BJ (cell line): ENCODE measurements at regions not wholly inside any gene's neighbourhood (a gene's known extent, or its start where the extent isn't known, plus 50 kb on each side); places are given as distances from the start of the nearest gene placed in this dataset.

Experiments
- CTCF ChIA-PET: fragments of 350-600 bp; formaldehyde crosslinking; extraction: SDS; loops from one replicate; lab custom pipeline; 2021; ENCODE audit warnings: antibody characterized with exemption, inconsistent platforms; lab: Yijun Ruan, JAX
- POLR2A ChIA-PET: fragments of 300-600 bp; sonication (Branson Sonifier 250); formaldehyde crosslinking; extraction: SDS; loops from one replicate; lab custom pipeline; 2021; ENCODE audit warnings: antibody characterized with exemption; lab: Charles Lee
- DNase-seq: peaks from one replicate; pipeline ENCODE4 v3.0.0-alpha.2; 2011; ENCODE audit warnings: low read depth
- H3K27me3 ChIP-seq: 2 replicates; pipeline ENCODE4 v1.6.0; 2011; ENCODE audit warnings: low read length; ENCODE audit not compliant: control insufficient read depth, insufficient read depth
- H3K36me3 ChIP-seq: 2 replicates; pipeline ENCODE4 v1.5.1; 2011; ENCODE audit warnings: low read length; ENCODE audit not compliant: control insufficient read depth, insufficient read depth
- H3K4me3 ChIP-seq: 2 replicates; pipeline ENCODE4 v1.5.1; 2011; ENCODE audit warnings: low read depth, mild to moderate bottlenecking, control low read depth, low read length
- TF ChIP-seq, protein P1 (sequence below): IDR thresholded peaks from 2 replicates; pipeline ENCODE4 v1.5.1; 2011; ENCODE audit warnings: low read depth, mild to moderate bottlenecking, control low read depth, inconsistent platforms, low read length, moderate library complexity; ENCODE audit not compliant: insufficient read depth

DNA sequence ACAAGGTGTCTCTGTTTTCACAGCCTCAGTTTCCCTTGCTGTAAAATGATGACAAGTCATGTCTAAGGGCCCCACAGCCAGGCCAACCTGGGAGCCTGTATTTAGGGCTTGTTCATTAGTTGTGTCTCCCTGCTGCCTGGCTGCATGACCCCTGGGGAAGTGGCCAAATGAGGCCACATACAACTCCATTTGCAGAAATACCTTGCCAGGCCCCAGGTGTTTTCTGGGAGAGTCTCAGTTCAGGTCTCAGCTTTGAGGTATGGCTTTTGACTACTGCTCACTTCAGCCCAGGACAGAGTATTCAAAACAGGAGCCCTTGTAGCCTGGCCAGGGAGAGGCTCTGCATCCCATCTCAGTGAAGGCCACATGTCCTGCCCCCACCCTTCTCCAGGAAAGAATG, 202.5 kb upstream of the MAMLD1 start:
- no peaks in the 10 kb centered on the region for H3K27me3 ChIP-seq
- no peak for DNase-seq
- H3K4me3 ChIP-seq, result no peak overlapping the region
- TF ChIP-seq, protein P1, sequence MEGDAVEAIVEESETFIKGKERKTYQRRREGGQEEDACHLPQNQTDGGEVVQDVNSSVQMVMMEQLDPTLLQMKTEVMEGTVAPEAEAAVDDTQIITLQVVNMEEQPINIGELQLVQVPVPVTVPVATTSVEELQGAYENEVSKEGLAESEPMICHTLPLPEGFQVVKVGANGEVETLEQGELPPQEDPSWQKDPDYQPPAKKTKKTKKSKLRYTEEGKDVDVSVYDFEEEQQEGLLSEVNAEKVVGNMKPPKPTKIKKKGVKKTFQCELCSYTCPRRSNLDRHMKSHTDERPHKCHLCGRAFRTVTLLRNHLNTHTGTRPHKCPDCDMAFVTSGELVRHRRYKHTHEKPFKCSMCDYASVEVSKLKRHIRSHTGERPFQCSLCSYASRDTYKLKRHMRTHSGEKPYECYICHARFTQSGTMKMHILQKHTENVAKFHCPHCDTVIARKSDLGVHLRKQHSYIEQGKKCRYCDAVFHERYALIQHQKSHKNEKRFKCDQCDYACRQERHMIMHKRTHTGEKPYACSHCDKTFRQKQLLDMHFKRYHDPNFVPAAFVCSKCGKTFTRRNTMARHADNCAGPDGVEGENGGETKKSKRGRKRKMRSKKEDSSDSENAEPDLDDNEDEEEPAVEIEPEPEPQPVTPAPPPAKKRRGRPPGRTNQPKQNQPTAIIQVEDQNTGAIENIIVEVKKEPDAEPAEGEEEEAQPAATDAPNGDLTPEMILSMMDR, result no peak
- no peaks in the 10 kb centered on the region for H3K36me3 ChIP-seq
- ChIA-PET POLR2A (no interaction called here), CTCF (no interaction called here)

GRCh38 chrX:150161193-150161592, 201.9 kb upstream of the MAMLD1 start:
- no peak overlapping the region for H3K4me3 ChIP-seq
- POLR2A ChIA-PET, result no interaction called here
- no peak for DNase-seq
- H3K27me3 ChIP-seq, result no peaks in the 10 kb centered on the region
- TF ChIP-seq, protein P1, result no peak
- CTCF ChIA-PET, result no interaction called here
- no peaks in the 10 kb centered on the region for H3K36me3 ChIP-seq

GRCh38 chrX:150162141-150162540, 201.0 kb upstream of the MAMLD1 start:
- DNase-seq, result no peak
- ChIA-PET POLR2A (no interaction called here), CTCF (no interaction called here)
- H3K4me3 ChIP-seq, result no peak overlapping the region
- H3K36me3 ChIP-seq, result no peaks in the 10 kb centered on the region
- TF ChIP-seq, protein P1, result no peak
- no peaks in the 10 kb centered on the region for H3K27me3 ChIP-seq

DNA sequence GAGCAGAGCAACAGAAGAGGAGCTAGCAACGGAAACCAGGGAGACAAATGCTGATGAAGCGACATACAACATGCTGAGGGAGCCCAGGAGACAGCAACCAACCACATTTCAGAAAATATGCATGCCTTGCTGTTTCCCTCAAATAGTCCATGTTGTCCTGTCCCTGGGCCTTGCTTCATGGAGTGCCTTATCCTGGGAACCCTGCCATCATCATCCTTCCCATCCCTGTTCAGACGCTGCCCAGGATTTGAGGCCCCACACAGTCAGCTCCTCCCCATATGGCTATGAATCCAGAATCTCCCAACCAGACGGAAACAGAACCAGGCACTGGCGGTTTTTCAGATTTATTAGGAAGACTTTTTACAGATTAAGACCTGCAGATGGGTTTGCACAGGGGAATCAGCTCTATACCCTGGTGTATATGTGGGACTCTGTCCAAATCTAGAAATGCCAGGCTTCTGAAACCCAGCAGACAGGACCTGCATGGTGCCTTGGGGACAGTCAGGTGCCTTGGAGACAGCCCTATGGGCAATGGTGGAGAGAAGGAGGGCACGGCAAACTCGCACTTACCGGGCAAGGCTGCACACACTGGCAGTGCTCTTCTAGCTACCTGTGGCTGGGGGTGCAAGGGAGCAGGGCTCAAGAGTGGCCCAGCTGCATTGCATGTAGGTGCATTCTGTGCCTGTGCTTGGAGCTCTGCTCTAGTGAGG, 199.7 kb upstream of the MAMLD1 start:
- ChIA-PET CTCF (no interaction called here), POLR2A (no interaction called here)
- Histone ChIP-seq H3K36me3 (no peaks in the 10 kb centered on the region), H3K4me3 (no peak overlapping the region), H3K27me3 (no peaks in the 10 kb centered on the region)
- DNase-seq, result no peak
- TF ChIP-seq, protein P1, result no peak

- no peak for DNase-seq
- Histone ChIP-seq H3K27me3 (no peaks in the 10 kb centered on the region), H3K4me3 (no peak overlapping the region), H3K36me3 (no peaks in the 10 kb centered on the region)
- TF ChIP-seq, protein P1, result no peak
- ChIA-PET CTCF (no interaction called here), POLR2A (no interaction called here)
These were observed 199.0 kb upstream of the MAMLD1 start for GRCh38 chrX:150163956-150164726.
